SH-SY5Y (cell line): ENCODE measurements at regions not wholly inside any gene's neighbourhood (a gene's known extent, or its start where the extent isn't known, plus 50 kb on each side); places are given as distances from the start of the nearest gene placed in this dataset.

Source experiments
- GATA2 ChIP-seq: IDR thresholded peaks from 2 replicates; pipeline ENCODE4 v1.6.1; 2011; ENCODE audit warnings: mild to moderate bottlenecking, low read depth, low read length
- GATA3 ChIP-seq: IDR thresholded peaks from 2 replicates; pipeline ENCODE4 v1.6.1; 2011; ENCODE audit warnings: low read depth, mild to moderate bottlenecking, low read length, moderate library complexity

DNA sequence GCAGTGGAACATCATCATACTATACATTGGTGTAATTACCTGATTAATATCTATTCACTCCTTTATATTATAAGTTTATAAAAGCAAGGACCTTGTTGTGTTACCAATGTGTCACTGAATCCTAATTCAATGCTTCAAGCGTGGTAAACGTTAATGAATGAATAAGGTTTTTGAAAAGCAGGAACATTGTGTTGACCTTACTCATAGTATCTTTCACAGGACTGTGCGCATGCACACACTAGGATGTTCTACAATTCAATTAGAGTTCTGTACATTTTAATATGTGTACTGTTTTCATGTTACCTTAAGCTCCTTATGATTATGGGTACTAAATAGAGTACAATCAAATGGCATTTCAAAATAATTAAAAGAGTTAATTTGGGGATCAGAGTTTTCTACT lies 578.5 kb downstream of the BMP2 start:
- no peak for TF ChIP-seq GATA2
- TF ChIP-seq GATA3, result no peak
